HG03565 (cell line): ENCODE measurements at regions not wholly inside any gene's neighbourhood (a gene's known extent, or its start where the extent isn't known, plus 50 kb on each side); places are given as distances from the start of the nearest gene placed in this dataset.

Experiments used
- ATAC-seq: cut with Tn5 transposase; IDR thresholded peaks from one replicate; pipeline ENCODE4 v1.9.1; 2021; ENCODE audit warnings: mild to moderate bottlenecking, moderate library complexity; ENCODE audit not compliant: unreplicated experiment

DNA sequence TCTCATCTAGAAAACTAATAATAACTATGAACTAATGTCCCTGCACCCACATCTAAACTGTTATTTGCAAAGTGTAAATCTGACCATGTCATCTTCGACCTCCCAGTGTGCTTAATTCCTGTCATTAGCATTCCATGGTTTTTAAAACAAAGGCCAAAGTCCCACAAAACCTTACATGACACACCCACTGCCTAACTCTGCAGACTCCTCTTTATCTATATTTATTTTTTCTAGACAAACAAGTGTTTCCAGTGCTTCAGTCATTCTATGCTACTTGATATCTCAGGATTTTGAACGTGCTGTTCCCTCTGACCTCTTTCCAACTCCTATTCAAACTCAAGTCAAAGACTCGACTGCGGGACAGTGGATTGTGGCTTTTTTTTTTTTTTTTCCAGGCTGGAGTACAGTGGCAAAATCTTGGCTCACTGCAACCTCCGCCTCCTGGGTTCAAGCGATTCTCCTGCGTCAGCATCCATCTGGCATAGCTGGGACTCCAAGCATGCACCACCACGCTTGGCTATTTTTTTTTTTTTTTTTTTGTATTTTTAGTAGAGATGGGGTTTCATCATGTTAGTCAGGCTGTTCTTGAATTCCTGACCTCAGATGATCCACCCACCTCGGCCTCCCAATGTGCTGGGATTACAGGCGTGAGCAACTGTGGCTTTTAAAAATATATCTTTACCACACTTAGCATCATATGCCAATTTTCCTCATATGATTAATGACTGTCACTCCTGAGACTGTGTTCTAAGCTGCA, 1511.0 kb downstream of the ARAP2 start:
- no peak for ATAC-seq

DNA sequence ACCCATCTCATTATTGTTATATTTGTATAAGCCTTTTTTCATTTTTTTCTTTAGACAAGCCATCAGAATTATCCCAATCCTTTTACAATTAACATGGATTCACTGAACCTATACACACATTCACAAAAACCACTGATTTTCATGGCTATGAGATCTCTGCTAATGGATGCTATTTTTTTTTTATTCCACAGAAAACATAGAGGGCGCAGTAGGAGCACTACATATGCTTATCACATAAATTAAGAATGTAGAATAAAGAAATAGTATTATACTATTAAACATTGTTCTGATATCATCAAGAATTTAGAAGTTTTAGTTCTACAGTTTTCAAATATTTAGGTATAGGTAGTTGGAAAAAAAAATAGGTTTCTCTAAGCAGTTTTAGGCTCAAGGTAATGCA, 1477.4 kb downstream of the ARAP2 start:
- ATAC-seq: no peak

DNA sequence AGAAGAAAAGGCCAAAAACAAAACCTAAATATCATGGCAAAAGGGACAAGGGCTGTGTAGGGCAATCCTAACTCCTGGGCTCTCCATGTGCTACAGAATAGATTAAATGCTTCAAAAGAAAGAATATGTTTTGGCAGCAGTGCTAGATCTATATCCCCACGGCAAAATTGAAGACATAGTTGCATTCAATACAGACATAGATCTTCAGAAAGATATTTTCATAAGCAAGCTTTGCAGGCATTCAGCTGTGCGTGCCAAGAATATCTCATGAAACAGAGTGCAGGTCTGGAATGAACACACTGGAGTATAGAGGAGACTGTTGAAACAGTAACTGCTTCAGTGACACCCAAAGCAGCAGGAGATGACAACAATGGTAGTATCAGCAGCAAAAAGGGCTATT, 1476.9 kb downstream of the ARAP2 start:
- ATAC-seq: no peak

DNA sequence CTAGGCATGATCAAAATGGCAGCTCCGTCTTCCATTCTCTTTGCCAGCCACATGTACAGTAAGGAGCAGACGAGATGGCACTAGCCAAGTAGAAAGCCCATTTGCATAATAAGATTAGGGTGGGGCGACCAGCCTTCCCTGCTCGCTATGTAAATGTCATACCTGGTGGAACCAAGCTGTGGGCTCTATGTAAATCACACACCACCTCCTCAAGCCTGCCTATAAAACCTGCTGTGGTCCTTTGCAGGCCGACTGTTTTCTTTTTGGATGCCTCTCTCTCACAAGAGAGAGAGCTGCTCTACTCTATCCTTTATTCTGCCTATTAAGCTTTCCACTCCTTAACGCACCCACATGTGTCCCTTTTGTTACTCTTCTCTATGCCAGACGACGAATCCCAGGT, 1472.7 kb downstream of the ARAP2 start:
- ATAC-seq: no peak

DNA sequence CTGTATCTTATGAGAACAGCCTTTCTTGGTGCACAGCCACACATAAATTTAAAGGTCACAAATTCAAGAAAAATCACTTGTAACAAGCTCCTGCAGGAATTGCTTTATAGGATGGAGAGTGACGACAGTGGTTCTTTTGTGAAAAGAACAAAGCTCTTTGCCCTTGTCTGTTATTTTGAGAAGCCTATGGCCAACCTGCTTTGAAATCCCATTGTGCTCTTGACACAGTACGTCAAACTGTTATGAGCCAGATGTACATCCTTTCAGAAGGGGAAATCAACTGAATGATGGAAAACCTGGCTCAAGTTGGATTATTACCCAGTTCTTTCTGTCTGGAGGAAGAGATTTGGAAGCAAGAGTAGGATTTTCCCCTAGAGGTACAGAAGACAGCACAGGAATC, 1454.2 kb downstream of the ARAP2 start:
- no peak for ATAC-seq

DNA sequence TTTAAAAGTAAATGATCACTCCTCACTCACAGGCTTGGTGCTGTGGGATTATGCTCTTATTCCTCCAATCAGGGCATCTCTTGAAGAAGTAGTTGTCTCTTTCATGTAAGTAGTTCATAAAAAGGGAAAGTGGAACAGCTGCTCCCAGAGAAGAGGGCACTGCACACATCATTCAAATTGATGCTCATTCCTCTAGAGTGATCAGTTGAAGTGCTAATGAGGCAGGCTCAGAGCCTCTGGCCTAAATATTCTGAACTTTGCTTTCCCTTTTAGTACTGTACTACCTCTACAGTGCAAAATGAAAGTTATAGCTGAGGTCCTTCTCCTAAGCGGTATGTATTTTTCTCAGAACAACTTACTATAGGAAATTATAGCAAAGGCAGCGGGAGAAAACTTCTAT, 1453.1 kb downstream of the ARAP2 start:
- no peak for ATAC-seq

DNA sequence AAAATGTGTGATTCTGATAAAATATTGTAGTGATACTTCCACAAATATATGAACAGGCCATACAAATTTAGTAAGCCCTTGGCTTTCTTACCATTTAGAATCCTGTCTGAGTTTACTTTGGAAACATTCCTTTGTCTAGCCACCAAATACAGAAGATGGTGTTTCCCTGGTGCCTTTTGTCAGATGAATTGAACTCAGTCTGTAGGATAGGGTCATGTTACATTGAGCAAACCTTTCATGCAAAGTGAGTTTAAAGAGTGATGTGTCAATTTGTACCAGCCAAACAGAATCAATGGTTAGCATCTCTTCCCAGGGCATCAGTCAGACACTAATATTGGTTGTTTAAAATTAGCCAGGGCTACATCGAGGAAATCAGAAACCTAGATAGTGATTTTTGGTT, 1443.4 kb downstream of the ARAP2 start:
- ATAC-seq: no peak

DNA sequence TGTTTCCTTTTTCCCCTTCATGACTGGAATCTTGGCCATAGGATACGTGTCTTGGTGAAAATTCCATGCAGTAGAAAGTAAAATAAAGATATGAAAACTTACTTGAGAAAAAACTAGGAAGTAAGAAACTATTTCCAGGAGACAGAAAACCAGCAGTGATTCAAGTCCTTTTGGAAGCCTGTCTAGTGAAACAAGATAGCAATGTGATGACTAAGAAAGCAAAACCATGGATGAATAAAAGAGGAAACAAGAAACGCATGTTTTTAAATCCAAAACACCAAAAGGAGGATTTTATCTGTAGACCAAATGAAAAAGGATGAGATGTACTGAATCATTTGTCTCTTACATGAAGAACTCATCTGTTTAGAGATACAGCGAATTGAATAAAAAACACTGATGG, 1430.0 kb downstream of the ARAP2 start:
- no peak for ATAC-seq

DNA sequence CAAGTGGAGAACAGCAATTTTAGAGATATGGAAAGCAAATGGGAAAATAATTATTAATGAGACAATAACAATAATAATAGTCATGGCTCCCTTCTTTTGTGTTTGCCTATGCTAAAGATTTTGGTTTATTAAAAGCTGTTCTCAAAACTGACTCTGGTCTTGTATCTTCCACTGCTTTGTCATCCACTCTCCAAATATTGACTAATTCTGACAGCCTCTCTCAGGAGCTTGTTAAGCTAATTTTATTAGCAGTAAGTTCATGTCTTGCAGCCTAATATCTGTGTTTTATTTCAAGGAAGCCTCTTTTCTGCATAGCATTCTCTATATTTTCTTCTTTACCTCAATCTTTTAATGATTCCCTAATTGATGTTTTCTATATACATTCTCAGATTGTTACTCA, 1419.8 kb downstream of the ARAP2 start:
- ATAC-seq: no peak

DNA sequence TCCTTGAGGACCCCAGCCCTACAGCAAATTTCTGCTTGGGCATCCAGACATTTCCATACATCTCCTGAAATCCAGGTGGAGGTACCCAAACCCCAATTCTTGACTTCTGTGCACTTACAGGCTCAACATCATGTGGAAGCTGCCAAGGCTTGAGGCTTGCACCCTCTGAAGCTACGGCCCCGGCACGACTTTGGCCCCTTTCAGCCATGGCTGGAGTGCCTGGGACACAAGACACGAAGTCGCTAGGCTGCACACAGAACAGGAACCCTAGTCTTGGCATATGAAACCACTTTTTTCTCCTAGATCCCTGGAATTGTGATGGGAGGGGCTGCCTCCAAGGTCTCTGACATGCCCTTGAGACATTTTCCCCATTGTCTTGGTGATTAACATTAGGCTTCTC, 1417.7 kb downstream of the ARAP2 start:
- ATAC-seq: no peak

DNA sequence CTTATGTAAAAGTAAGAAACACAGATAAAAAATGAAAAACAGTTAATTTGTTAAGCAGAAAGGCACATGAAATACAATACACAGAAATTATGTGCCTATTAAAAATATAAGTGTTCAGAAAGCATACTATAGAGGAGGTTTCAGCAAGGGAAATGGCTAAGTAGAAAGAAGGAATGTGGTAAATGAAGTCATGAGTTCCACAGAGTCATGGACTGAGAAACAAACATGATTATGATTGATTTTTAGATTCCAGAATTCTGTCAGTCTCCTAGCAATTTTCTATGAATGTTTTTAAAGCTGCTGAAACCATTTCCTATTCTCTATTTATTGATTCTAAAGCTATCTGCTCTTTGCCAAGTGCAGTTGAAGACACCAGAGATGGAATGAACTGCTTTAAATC, 1398.4 kb downstream of the ARAP2 start:
- no peak for ATAC-seq

DNA sequence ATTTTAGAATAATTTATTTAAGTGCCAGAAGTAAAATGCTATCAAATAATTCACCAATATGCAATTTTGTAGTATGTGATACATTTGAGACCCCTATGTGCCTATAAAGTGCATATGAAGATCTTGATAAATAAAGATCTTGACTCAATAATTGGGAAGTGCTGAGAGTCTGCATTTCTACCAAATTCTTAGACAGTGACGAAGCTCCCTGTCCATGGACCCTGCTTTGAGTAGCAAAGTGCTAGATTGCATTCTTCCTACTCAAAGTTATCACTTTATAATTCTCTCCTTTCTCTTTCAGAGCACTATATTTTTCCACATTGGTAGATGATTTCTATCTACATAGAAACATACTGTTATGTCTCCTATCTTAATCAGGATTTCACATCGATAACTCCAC, 1393.9 kb downstream of the ARAP2 start:
- ATAC-seq: no peak

DNA sequence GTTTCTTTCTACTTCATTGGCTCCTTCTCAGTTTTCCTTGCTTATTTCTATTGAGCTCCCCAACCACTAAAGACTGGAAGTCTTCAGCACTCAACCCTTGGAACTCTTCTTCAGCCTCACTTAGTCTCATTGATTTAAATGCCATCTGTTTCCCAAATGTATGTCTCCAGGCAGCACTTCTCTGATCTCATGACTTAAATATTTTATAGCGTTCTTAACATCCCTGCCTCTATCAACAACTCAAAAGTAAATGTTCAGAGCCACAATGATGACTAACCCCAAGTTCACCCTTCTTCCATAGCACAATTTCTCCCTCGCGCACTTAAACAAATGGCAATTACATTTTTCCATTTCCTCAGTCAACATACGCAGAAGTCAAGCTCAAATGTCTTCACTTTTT, 1393.3 kb downstream of the ARAP2 start:
- no peak for ATAC-seq

DNA sequence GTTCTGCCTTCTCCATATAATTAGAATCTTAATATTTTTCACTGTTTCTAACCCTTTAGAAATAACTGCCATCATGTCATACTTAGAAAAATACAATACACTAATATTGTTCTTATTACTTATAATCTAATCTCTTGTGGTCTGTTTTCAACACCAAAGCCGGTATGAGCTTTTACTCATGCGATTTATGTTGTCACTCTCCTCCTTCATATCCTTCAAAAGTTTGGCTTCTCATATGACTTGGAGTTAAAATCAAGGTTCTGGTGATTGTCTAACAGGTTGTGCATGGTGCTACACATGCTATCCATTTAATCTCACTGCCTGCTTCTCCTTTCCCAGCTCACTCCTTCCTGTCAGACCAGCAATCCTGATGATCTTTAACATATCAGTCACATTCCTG, 1392.9 kb downstream of the ARAP2 start:
- no peak for ATAC-seq

DNA sequence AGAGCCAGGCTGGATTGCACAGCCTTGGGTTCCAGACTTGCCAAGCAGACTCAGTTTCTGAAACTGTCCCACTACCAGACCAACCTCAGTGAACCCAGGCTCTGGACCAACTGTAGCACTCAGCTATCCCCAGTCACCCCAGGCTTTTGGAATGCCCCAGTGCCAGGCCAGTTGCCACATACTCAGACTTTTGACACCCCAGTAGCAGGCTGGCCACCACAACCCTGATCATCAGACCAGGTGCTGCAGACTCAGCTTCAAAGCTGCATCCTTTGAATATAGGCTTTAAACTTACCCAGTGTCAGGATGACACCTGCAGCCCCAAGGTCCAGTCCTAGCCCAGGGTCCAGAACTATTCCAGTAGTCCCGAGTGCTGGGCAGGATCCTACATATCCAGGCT, 1389.9 kb downstream of the ARAP2 start:
- no peak for ATAC-seq

DNA sequence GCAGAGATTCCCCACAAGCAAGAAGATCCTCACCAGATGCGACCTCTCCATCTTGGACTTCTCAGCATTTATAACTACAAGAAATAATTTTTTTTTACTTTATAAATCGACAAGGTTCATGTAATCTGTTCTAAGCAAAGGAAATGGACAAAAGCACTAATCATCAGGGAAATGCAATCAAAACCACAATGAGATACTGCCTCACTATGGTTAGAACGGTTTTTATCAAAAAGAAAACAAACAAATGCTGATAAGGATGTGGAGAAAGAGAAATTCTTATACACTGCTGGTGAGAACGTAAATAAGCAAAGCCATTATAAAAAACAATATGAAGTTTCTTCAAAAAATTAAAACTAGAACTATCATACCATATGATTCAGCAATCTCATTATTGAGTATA, 1382.6 kb downstream of the ARAP2 start:
- no peak for ATAC-seq

DNA sequence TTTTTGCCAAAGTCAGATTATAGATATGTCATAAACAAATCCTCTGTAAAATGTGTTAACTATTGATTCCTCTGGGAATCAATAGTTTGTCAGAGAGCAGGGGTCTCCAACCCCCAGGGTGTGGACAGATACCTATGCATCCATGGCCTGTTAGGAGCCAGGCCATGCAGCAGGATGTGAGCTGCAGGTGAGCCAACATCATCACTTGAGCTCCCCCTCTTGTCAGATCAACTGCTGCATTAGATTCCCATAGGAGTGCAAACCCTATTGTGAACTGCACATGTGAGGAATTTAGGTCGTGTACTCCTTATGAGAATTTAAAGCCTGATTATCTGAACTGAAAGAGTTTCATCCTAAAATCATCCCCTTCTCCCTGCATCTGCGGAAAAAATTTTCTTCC, 1365.4 kb downstream of the ARAP2 start:
- ATAC-seq: no peak

DNA sequence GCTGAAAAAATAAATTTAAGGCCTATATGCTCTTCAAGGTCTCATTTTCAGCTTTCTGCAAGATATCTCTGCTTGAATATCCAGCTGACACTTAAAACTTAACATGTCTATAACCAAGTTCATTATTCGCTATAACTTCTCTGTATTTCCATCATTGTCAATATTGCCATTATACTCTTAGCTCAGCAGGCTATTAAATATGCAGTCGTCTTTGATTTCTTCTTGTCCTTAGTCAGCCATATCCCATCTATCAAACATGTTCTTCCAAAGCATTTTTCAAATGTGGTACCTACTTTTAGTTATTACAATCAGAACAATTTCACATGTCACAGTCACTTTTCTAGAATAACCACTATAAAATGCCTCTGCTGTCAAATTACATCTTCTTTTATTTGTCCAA, 1364.1 kb downstream of the ARAP2 start:
- no peak for ATAC-seq

DNA sequence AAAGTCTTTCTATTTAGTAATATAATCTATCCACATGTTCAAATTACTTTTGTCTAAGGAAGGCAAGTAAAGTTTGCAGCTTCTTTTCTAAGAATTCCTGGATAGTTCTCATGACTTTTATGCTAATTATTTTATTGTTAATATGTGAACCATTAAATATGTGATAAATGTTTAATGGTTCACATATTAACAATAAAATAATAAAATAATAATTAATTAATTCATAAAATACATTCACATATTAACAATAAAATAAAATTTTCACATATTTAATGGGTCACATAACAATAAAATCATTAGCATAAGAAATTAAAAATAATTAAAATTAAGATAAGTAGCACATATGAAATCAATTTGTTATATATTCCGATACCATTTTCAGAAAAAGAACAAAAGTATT, 1352.4 kb downstream of the ARAP2 start:
- no peak for ATAC-seq

DNA sequence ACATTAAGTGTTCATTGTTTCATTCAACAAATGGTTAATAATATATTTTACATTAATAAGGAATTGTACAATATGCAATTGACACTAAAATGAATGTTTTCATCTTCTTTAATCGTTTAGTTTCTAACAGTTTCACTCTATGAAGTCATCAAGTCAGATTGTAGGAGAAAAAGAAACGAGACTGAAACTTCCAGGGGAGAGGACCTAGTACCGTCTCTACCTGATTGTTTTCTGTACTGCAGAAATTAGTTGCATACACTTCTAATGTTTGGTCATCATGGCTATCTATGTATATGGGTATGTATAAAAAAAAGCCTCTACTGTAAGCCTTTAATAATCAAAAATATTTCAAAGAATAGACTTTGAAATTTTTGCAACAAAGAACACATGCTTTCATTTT, 1350.9 kb downstream of the ARAP2 start:
- ATAC-seq: no peak

DNA sequence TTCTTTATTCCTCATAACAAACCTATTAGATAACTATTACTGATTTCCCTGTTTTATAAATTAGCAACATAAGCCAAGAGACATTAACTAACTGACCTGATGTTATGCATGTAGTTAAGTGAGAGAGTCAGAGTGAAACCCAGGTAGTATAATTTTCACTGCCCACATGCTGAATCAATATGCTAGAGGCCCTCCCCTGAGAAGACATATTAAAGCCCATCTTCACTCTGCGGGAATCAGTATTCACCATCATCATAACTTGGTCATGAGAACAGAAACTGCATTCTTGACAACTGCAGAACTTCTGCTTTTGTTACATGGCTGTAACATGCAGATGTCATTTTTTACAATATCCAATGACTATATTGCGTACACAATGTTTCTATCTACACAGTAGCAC, 1324.3 kb downstream of the ARAP2 start:
- ATAC-seq: no peak

DNA sequence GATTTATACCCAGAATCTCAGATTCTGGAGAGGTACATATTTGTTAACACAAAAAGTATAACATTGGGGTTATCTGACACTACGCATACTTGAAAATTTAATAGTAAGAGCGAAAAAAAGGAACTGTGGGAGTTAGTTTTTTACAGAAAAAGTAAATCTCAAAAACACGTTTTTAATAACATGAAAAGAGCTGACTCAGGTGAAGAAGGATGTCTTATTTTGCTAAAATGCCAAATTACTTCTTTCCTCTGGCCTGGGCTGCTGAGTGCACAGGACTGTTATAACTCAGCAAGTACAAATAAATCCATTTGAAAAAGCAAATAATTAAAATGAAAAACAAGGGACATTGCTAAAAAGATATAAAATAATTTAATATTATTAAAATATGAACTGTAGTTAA, 1322.9 kb downstream of the ARAP2 start:
- no peak for ATAC-seq

DNA sequence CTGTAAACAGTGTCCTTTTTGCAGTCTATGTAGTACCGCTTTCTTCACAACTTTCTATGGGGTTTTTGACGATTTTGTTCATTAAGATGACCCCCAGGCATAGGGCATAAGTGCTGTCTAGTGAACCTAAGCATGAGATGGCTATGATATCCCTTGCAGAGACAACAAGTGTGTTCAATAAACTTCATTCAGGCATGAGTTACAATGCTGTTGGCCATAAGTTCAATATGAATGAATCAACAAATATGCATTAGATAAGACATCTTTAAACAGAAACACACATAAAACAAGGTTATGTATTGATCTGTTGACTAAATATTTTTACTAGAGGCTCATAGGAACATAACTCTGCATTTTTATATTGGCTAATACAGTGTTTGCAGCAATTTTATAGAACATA, 1322.0 kb downstream of the ARAP2 start:
- no peak for ATAC-seq
